ENCODE measurements at regions not wholly inside any gene's neighbourhood (a gene's known extent, or its start where the extent isn't known, plus 50 kb on each side); places are given as distances from the start of the nearest gene placed in this dataset.

- TF ChIP-seq CTCF (conservative IDR thresholded peaks at IDR 0.05 in 1 of 2, IDR thresholded peaks at IDR 0.05 in 1 of 2; ENCODE audit: extremely low read depth in 1 of 2, insufficient read depth in 1 of 2, low read depth in 1 of 2, low read length in 2 of 2), result no peak
- TF ChIP-seq EZH2 (IDR thresholded peaks at IDR 0.05; ENCODE audit: borderline replicate concordance, low read length), result no peak
These were observed 106.2 kb downstream of the PTPRS start for GRCh38 chr19:5234412-5234811.

Data from mammary epithelial cell (primary cell).